ENCODE measurements at regions not wholly inside any gene's neighbourhood (a gene's known extent, or its start where the extent isn't known, plus 50 kb on each side); places are given as distances from the start of the nearest gene placed in this dataset.
"Not testable (repeated sequence)": the region's sequence is repeated elsewhere in the genome, so short reads cannot be mapped to it uniquely, and the experiment has no call there.

DNA sequence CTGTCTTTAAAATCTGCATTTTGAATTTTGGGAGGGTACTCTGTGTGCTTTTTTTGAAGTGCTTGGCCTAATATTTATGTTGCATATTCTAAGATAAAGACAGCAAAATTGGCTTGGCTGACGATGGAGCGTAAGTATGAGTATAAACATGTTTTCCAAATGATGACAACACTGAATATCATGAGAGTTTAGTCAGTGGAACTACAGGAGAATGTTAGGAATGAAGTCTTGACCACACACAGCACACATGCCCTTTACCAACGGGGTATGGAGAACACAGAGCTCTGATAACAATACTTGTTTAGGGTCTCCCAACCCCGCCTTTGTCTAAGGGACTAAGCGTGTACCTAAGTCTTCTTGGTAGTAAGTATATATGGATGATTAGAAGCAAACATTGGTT lies 253.9 kb upstream of the FZD8 start:
- no peak for DNase-seq (ENCODE audit: low read depth)

GRCh38 chr10:35895331-35895730 lies 253.2 kb upstream of the FZD8 start:
- no peak for DNase-seq (ENCODE audit: low read depth)

GRCh38 chr10:35892526-35892925 lies 250.4 kb upstream of the FZD8 start:
- no peak for DNase-seq (ENCODE audit: low read depth)

DNA sequence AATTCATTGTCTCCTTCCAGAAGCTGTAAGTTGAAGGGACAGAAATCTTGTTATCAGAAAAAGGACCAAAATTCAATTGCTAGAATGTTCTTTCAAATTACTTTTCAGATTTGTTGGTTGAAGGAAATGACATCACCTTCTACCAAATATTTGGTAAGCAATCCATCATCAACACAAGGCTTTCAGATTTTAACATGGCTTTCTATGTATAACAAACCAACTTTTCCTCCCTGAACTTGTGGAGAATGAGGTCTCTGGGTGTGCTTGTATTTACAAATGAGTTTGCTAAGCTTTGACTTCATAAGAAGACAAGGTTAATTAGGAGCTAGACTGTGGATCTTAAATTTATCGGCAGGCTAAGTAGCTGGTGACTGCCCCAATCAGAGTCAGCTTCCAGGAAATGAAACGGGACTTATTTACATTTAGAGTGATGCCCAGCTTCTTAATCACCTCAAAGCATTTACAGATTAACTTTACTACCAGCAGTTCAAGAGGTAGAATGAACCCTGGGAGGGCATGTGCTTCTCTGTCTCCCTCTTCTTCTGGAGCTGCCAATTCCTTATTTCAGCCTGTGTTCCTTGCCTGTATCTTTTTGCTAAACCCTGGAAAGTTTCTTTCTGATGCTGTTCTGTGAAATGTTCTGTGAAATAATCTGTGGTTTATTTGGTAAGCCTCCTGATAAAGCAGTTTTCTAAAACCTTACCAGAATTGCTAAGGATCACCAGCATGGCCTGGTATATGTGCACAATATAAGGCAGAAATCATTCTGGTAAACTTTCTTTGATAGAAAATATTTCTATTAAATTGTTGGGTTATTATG lies 248.8 kb upstream of the FZD8 start:
- DNase-seq (ENCODE audit: low read depth): no peak

- DNase-seq (ENCODE audit: low read depth): no peak
Measured at GRCh38 chr10:35889971-35890675, 248.0 kb upstream of the FZD8 start.

GRCh38 chr10:35889226-35889625 lies 247.1 kb upstream of the FZD8 start:
- no peak for DNase-seq (ENCODE audit: low read depth)

- no peak for DNase-seq (ENCODE audit: low read depth)
Measured at GRCh38 chr10:35888400-35888799, 246.3 kb upstream of the FZD8 start.

DNA sequence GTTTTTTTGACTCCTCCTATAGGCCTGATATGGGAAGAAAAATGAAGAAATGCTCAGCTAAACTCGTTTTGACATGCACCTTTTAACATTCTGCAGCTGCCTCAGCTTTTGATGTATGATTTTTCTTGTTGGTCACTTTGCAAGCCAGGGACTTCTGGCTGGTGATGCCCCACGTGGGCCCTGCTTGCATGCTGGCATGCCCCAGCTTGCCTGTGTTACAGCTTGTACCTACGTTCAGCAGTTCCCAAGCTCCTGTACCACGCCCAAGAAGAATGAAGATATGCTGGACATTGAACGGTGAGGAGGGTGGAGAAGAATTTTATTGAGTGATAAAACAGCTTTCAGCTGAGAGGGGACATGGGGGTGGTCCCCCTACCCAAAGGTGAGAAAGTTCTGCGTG lies 245.6 kb upstream of the FZD8 start:
- DNase-seq (ENCODE audit: low read depth): no peak

DNA sequence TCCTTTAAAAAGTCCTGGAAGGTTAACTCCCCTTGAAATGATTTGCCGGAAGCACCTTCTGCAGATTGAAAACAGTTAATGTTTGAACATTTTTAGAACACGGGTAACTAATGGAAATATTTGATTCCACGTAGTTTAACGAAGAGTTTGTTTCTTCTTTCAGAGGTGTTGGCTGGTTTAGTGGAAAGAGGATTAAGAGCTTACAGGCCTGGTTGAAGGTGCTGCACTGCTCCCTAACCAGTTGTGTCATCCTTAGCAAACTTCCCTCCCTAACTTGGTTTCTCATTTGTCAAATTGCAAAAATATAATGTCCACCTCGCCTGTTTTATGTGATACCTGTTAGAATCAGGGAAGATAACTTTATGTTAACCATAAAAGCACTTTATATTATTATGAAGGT lies 243.0 kb upstream of the FZD8 start:
- no peak for DNase-seq (ENCODE audit: low read depth)

GRCh38 chr10:35884657-35885071 lies 242.6 kb upstream of the FZD8 start:
- no peak for DNase-seq (ENCODE audit: low read depth)

DNA sequence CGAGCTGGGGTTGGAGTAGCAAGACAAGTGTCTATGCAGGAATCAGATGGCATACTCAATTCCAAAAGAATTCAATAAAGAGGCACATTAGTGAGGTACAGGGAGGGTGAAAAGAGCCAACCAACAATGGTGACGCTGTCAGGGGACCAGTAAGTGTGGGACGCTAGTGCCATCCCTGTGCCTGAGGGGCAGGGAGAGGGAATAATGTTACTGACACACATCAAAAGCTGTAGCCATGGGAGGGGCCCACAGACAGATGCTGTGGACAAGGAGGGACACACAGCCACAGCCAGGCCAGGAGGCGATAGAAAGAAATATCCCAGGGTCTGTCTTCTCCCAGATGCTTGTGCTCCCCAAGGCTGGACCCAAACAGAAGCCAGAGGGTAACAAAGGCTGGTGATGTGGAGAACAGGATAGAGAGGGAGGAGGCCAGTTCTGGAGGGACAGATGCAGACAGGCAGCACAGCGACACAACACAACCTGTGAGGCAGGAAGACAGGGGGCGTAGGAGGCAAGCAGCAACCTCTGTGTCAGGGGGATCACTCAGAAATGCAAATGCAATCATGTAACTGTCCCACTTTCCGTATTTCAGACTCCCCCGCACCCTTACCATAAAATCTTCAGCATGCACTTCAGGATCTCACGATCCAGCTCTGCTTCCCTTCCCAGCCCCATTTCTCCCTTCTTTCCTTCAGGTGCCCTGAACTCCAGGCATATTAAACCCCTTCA lies 240.5 kb upstream of the FZD8 start:
- no peak for DNase-seq (ENCODE audit: low read depth)

DNA sequence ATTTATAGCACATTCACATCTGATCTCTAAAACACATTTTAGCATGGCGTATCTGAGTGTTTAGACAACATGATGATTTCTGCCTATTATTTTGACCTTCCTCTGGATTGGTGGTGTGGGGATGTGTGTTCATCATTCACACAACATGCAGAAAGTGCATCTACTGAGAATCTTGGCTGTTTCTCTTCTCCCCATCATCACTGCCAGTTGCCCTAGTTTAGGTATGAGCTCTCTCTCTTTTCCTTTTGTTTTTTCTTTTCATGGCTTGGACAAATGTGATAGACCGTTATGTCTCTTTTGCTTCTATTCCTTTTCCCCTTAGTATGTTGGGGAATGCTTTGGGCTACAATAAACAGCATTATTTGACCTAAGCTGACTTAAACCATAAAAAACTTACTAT lies 239.2 kb upstream of the FZD8 start:
- DNase-seq (ENCODE audit: low read depth): no peak

DNA sequence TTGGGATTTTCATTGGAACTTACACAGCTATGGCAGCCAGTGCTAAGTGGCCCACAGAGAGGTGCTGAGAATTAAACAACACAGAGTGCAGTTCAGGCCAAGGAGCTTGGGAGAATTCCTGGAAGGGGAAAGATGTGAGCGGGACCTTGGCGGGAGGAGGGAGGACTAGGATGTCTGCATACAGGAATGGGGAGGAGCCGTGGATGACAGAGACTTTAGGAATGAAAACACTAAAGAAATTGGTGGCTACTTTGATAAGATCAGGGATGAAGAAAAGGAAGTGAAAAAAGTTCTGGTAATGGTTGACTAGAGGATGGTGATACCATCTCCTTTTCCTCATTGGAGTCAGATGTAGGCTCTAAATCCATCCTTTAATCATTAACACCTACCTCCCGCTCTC lies 234.2 kb upstream of the FZD8 start:
- no peak for DNase-seq (ENCODE audit: low read depth)

- DNase-seq (ENCODE audit: low read depth): no peak
Measured at GRCh38 chr10:35875016-35875676, 233.1 kb upstream of the FZD8 start.

DNA sequence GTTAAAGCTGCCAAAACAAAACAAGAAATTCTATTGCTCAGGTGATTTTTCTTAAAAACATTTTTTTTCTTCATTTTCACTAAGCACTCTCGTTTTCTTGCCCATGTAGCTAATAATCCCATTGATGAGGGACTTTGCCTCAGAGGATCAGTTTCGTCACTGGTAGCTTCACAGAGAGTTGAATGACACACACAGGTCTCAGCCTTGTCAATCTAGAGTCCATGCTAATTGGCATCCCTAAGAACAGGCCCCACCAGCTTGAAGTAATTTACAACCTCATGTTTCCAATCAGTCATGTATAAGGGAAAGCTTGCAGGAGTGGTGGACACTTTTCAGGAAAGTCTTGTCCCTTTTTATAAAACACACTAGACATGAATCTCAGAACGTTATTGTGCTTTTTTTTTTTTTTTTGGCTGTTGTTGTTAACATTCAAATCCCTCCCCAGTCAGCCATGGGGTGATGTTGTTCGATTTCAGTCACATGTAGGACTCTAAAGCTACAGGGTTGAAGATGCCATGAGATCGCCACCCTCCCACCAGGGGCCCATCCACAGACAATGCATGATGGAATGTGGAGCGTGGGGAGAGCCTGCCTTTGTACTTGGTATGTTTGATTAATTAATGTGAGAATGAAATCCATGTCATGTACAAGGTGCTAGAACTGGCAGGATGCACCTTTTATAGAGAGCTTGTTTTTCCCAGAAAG lies 232.4 kb upstream of the FZD8 start:
- DNase-seq (ENCODE audit: low read depth): no peak

DNA sequence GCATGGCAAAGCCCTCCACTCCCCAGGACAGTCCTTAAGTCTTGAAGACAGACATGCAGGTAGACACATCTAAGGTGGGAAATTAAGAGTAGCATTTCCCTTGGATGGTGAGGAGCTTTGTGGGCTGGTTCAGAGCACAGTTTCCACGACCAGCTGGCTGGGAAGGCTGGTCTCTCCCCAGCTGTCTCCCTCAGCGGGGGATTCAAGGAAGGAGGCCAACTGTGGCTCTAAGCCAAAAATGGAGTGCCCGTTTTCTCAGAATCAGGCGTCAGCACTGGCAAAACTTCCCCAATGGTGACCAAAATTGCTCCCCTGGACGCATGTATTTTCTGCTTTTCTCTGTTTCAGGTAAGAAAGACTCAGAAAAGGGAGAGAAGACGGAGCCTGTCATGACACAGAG lies 230.6 kb upstream of the FZD8 start:
- no peak for DNase-seq (ENCODE audit: low read depth)

DNA sequence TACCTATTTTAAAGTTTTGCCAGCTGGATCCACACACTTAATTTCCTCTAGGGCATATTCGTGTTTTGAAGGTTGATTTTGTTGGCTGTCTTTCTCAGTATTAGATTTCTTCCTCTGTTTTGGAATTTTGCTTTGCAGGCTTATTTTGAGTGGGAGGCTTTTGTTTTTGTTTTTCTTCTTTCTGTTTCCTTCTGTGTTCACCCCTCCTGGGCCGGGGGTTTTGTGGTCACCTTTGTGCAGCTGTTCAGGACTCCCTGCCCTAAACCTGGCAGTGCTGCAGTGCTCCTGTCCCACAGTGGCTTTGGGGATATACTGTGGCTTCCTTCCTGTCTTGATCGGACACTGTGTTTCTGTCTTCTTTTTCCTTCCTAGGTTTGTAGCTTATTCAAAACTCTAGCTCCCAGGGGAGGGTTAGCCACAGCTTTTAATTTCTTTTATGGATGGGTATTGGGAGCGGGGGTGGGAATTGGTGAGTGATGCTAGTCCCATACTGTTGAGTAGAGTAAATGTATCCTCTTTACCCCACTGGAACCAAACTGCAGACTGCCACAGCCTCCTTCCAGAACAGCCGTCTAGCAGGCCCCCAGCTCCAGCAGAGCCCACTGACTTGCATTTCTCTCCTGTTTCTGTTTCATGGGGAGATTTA lies 228.7 kb upstream of the FZD8 start:
- no peak for DNase-seq (ENCODE audit: low read depth)

DNA sequence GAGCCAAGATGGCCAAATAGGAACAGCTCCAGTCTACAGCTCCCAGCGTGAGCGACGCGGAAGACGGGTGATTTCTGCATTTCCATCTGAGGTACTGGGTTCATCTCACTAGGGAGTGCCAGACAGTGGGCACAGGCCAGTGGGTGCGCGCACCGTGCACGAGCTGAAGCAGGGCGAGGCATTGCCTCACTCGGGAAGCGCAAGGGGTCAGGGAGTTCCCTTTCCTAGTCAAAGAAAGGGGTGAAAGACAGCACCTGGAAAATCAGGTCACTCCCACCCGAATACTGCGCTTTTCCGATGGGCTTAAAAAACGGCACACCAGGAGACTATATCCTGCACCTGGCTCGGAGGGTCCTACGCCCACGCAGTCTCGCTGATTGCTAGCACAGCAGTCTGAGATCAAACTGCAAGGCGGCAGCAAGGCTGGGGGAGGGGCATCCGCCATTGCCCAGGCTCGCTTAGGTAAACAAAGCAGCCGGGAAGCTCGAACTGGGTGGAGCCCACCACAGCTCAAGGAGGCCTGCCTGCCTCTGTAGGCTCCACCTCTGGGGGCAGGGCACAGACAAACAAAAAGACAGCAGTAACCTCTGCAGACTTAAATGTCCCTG lies 216.7 kb upstream of the FZD8 start:
- not testable (repeated sequence) for DNase-seq (ENCODE audit: low read depth)

GRCh38 chr10:35857860-35858259 lies 215.8 kb upstream of the FZD8 start:
- no peak for DNase-seq (ENCODE audit: low read depth)

- DNase-seq (ENCODE audit: low read depth): no peak
Measured at GRCh38 chr10:35855155-35855947, 213.3 kb upstream of the FZD8 start.

All from T follicular helper cell (primary cell).